ENCODE measurements at regions not wholly inside any gene's neighbourhood (a gene's known extent, or its start where the extent isn't known, plus 50 kb on each side); places are given as distances from the start of the nearest gene placed in this dataset.

- DNase-seq, result no peak
Observed at GRCh38 chr3:72428803-72429202, 419.4 kb downstream of the SHQ1 start.

DNA sequence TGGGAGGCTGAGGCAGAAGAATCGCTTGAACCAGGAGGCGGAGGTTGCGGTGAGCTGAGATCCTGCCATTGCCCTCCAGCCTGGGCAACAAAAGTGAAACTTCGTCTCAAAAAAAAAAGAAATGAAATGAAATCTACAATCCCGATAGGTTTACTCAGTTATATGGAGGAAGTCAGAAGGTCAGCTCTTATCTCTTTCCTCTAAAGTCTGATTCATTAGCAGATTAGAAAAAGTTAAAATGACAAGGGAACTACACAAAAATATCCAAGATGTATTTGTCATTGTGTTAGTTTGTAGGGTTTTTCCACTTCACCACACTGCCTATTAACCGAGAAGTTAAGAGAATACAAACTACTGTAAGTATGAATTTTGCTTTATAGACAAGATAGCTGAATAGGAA lies 420.6 kb downstream of the SHQ1 start:
- no peak for DNase-seq

GRCh38 chr3:72426618-72427397 lies 421.4 kb downstream of the SHQ1 start:
- DNase-seq, result no peak

DNA sequence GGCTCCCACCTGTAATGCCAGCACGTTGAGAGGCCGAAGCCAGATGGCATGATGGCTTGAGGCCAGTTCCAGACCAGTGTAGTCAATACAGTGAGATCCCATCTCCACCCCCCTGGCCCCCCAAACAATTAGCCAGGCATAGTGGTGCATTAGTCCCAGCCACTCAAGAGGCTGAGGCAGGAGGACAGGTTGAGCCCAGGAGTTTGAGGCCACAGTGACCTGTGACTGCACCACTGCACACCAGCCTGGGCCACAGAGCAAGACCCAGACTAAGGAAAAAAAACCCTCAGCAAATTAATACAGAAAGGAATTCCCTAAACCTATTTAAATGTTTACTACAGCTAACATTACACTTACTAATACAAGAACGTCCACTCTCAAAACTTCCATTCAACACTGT lies 424.6 kb downstream of the SHQ1 start:
- DNase-seq, result no peak

GRCh38 chr3:72421786-72422185 lies 426.5 kb downstream of the SHQ1 start:
- no peak for DNase-seq

DNA sequence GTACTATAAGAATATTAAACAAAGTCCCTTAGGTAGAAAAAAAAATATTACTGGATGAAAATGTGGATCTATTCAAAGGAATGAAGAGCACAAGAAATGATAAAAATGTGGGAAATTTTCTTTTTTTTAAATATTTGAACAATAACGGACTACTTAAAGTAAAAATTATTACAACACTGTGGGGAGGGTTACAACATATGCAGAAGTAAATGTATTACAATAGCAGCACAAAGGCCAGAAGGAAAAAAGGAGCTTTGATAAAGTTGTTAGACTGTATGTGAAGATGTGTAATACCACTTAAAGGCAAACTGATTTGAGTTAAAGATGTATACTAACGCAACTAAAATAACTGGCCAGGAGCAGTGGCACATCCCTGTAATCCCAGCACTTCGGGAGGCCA lies 427.1 kb downstream of the SHQ1 start:
- no peak for DNase-seq

GRCh38 chr3:72418856-72419255 lies 429.4 kb downstream of the SHQ1 start:
- no peak for DNase-seq

- no peak for DNase-seq
Observed at GRCh38 chr3:72418244-72418643, 430.0 kb downstream of the SHQ1 start.

DNA sequence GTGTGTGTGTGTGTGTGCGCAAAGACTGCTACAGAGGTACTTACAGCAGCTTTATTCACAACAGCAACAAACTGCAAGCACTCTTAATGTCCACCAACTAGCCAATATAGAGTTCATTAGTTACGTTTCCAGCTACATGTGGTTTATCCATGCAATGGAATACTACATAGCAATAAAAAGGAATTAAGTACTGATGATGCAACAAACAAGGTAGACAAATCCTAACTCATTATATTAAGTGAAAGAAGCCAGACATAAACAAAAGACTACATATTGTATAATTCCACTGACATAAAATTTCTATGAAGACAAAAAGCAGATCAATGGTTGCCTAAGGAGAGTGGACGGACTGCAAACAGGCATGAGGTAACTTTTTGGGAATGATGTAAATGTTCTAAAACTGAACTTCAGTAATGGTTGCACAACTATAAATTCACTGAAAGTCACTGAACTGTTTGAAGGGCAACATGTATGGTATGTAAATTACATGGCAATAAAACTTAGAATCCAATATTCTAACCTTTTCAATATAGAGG lies 433.7 kb downstream of the SHQ1 start:
- no peak for DNase-seq

GRCh38 chr3:72413228-72413627 lies 435.0 kb downstream of the SHQ1 start:
- no peak for DNase-seq

DNA sequence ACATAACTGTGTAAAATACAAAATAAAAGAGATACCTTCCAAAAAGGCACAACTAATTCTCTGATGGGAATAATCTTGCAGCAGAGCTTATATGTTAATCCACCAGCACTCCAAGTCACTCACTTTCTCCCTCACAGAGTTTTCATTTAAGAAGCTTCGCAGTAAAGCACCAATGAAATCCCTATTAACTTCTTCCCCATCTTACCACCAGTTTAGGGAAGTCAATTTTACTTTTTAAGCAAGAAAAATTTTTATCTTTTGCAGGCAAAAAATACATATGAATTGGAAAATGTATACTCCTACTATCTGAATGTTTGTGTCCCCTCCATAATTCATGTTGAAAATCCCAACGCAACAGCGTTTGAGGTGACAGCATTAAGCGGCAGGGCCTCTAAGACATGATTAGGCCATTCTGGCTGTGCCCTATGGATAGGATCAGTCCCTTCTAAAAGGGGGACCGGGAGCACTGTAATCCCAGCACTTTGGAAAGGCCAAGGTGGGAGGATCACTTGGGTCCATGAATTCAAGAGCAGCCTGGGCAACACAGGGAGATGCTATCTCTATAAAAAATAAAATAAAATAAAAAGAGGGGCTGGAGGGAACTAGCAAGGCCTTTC lies 435.8 kb downstream of the SHQ1 start:
- DNase-seq, result no peak

- no peak for DNase-seq
Observed at GRCh38 chr3:72411843-72412242, 436.4 kb downstream of the SHQ1 start.

GRCh38 chr3:72411126-72411525 lies 437.1 kb downstream of the SHQ1 start:
- DNase-seq, result no peak

- no peak for DNase-seq
Observed at GRCh38 chr3:72408983-72409779, 439.1 kb downstream of the SHQ1 start.

DNA sequence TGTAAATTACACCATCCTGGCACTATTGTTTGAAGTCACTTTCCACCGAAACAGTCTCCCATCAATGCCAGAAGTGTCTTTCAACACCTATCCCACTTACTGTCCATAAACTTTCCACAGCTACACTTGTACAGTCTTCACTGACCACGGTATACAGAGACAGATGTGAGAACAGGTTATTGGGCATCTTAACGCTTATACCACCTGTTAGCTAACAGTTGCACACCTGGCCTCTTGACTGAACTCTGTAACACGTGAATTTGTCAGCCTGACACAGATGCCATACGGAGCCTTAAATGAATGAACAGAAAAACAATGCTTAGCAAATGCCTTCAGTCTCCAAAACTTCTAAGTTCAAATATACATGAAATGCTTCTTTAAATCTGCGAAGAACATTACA lies 440.5 kb downstream of the SHQ1 start:
- no peak for DNase-seq

DNA sequence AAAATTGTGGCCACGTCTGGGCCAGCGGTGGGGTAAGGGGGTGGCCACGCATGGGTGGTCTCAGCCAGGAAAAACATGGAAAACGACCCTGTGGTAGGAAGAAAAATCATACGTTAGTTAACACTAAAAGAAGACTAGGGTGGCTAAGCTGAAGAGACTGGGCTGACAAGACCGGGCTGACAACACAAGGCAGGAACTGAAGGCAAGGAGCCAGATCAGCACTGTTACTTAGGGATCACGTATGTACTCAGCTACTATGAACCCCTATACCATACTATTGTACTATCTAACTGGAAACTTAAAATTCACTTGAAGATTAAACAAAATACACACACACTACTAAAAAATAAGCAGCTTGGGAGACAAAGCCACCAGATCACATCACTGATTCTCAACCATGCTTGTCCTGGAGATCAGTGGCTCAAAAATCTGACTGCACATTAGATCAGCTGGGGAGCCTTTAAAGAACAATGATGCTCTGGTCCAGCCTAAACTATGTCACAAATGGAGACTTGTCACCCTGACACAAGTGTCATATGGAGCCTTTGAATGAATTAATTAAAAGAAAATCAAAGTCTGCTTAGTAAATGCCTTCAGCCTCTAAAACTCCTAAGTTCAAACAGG lies 442.2 kb downstream of the SHQ1 start:
- no peak for DNase-seq

DNA sequence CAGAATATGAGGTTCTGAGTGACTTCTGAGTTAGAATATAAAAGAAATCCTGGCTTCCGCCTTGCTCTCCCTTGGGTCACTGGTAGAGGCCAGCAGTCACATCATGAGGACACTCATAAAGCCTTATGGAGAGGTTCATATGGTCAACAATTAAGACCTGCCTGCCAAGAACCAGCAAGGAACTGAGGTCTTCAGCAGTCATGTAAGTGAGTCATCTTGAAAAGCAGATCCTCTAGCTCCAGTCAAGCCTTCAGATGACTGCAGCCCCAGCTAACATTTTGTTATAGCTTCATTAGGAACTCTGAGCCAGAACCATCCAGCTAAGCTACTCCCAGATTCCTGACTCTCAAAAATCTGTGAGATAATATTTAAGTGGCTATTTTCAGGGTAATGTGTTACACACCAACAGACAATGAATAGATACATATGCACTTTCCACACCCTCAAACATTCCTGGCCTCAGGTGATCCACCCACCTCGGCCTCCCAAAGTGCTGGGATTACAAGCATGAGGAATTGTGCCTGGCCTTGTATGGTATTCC lies 447.2 kb downstream of the SHQ1 start:
- no peak for DNase-seq

GRCh38 chr3:72398781-72399180 lies 449.5 kb downstream of the SHQ1 start:
- DNase-seq, result no peak

- DNase-seq, result no peak
Observed at GRCh38 chr3:72397586-72397985, 450.7 kb downstream of the SHQ1 start.

DNA sequence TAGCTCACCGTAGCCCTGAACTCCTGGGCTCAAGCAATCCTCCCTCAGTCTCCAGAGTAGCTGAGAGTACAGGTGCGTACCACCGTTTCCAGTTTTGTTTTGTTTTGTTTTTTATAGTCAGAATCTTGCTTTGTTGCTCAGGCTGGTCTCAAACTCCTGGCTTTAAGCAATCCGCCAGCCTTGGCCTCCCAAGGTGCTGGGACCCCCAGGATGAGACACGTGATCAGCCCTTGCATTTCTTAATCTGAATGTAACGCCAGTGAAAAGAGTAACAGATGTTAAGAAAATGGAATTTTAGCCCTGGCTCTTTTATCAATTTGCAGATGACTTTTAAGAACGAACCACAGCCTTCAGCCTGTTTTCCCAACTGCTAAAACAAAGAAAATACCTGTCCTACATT lies 451.3 kb downstream of the SHQ1 start:
- no peak for DNase-seq

GRCh38 chr3:72395776-72396311 lies 452.4 kb downstream of the SHQ1 start:
- DNase-seq, result no peak

DNA sequence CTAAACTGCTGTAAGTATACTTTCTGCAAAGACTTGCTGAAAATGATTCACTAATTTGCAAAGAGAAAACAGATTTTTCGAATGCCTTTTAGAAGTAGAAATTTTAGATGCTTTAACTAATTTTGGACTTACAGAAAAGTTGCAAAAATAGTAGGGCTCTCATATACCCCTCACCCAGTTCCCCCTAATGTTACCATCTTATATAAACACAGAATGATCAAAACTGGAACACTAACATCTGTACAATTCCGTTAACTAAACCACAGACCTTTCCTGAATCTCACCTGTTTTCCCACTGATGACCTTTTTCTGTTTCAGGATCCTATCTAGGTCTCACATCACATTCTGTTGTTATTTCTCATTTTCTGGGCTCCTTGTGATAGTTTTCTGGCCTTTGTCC lies 454.8 kb downstream of the SHQ1 start:
- DNase-seq, result no peak

GRCh38 chr3:72391659-72392058 lies 456.6 kb downstream of the SHQ1 start:
- no peak for DNase-seq

Measured in NCI-H1092 treated with DMSO at 0.1 percent for 48 hours (cell line).